UCSD-AML1 (cell line): ENCODE measurements at regions not wholly inside any gene's neighbourhood (a gene's known extent, or its start where the extent isn't known, plus 50 kb on each side); places are given as distances from the start of the nearest gene placed in this dataset.

Source experiments
- DNase-seq: peaks from one replicate; lab custom pipeline; 2025; ENCODE audit not compliant: unreplicated experiment; lab: John Stamatoyannopoulos, UW

DNA sequence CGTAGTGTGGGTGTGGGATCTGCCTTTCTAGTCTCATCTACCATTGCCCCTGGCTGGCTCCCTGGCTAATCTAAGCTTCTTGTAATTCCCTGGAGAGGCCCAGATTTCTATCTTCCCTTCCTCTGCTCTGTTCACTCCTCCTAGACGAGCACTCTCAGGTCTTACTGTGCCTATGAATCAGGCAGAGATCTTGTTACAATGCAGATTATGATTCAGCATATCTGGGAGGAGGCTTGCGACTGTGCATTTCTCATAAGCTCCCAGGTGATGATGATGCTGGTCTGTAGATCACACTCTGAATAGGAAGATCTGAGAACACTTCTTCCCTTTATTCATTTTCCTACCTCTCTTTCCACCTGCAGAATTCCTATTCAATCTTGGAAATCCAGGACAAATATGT is 200.1 kb downstream of the CBLN1 start:
- DNase-seq: no peak

DNA sequence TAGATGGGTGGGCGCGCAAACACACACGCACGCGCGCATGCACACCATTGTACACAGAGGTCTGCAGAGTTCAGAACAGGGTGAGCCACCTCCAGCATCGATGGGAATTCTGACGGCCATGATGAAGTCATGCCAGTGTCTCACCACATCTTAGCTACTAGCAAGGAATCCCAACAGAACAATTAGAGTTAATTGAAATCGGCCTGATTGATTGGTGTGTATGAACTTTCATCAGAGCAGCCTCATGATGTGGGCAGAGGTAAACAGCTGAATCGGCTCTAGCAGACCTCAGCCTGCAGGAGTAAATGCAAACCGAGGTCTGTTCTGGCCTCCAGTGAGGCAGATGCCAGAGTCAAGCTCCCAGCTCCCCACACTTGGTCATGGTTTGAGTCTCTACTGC is 200.6 kb downstream of the CBLN1 start:
- DNase-seq: no peak

DNA sequence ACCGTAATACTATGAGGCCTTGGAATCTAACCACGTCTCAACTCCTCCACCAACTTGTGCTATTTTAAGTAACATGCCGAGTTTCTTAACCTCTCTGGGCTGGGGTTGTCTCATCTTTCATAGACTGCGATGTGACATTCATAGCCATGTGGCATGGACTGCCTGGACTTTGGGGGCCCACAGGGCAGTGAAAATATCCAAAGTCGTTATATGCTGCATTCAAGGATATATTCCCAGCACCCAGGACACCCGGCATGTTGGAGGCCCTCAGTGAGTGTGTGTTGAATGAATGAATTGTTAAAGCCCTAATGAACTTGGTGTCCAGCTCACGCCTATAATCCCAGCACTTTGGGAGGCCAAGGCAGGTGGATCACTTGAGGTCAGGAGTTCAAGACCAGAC is 203.1 kb downstream of the CBLN1 start:
- DNase-seq: no peak

DNA sequence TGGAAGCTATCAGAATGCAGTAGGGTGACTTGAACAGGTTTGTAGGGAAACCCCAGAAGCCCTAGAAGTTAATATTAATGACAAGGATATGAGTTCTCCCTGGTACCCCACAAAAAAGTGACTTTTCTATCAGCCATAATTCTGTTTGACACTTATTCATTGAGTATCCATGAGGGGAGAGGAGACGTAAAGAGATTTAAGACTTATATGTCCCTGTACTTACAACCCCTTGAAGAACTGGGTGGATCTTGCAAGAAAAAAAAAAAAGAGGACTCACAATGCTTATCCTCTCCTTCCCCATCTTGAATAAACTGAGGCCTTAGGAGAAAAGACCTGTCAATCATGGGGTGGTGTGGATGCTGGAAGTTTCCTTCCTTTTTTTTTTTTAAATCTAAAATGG is 203.5 kb downstream of the CBLN1 start:
- no peak for DNase-seq

DNA sequence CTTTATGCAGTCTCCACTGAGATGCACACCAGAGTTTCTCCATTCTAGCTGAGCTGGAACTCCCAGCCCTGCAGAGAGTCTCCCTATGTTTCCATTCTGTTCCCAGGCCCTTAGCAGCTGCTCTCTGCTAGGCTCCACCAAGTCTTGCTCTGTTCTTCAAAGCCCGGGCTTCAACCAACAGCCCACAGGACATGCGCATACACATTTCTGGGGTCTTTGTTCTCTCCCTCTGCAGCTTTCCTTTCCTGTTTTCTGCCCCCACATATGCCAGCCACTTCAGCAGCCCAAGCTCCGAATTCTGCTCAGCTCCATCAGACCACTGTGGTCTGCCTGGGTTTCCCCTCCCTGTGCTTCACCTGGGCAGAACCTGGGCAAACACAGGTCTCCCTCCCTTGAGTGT is 205.9 kb downstream of the CBLN1 start:
- no peak for DNase-seq

DNA sequence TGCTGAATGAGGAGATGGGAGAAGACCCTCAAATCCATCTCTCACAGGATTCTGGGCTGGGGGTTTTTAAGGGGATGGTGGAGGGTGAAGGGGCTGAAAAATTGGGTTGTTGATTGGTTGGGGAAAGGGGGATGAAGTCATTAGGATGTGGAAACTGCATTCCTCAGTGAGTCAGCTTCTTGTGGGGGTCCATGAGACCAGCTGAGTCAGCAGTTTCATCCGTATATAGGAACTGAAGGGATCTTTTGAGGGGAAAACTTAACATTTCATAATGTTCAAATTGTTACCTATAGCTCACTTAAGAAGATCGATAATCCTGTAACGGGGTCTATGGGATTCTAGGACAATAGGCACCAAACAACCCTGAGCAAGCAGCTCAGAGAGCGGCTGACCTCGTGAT is 213.4 kb downstream of the CBLN1 start:
- DNase-seq: no peak

DNA sequence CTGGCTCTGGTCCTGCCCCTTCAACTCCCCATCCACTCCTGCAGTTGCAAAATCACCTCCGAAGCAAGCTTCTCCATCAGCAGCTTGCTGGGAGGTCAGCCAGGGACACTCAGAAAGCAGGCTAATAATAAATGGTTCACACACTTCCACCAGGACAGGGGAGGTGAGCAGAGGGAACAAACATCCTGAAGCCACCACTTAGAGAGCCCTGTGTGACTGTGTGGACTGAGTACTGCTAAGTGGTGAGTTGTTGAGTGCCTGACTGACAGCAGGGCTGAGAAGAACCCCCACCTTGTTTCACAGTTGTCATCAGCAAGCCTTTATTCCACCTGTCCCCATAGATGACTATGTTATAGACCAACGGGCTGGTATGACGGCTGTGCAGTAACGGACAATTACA is 213.9 kb downstream of the CBLN1 start:
- DNase-seq: no peak

DNA sequence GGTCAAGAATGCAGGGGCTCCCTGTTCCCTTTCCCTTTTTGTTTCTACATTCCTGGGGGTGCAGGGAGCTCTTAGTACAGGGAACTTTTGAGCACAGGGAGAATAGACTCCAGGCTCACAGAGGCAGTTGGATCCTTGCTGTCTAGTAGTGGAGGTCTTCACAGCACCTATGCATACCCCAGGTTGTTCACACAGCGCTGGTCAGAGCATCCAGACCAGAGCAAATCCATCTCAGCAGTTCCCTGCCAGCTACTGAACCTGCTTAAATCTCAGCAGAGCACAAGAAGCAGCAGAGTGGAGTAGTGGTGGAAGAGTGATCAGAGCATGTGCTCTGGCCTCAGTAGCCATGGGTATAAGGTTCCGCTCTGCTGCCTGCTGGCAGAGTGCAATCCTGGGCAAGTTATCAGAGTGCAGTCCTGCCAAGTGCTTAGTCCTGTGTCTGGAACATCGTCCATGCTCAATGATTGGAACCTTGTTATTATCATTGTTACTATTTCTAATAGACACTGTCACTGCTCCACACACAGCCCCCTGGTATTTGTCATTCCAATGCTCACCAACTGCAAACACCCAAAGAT is 220.4 kb downstream of the CBLN1 start:
- DNase-seq: no peak

DNA sequence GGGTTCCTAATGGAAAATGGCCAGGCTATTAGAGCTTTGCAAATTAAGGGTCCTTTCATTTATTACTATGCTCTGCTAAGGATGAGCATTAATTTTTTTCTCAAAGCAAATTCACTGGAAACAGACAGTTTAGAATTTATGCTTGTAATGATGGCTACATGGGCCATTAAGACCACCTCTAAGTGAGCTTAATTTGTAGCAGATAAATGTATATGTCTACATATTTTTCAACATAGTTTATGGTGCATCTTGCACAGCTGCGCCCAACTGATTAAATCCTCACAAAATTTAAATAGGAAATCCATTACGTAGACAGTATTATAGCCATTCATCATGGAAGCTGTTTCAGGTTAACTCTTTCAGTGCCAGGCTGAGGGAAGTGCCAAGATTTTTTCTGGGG is 220.9 kb downstream of the CBLN1 start:
- no peak for DNase-seq

DNA sequence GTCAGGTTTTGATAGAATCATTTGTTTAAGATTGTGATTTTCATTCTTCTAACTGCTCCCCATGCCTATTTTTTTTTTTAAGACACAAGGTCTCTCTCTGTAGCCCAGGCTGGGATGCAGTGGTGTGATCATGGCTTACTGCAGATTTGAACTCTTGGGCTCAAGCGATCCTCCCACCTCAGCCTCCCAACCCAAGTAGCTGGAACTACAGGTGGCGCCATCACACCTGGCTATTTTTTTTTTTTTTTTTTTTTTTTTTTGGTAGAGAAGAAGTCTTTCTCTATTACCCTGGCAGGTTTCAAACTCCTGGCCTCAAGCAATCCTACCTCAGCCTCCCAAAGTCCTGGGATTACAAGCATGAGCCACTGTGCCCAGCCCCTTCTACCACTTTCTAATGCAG is 223.3 kb downstream of the CBLN1 start:
- no peak for DNase-seq

DNA sequence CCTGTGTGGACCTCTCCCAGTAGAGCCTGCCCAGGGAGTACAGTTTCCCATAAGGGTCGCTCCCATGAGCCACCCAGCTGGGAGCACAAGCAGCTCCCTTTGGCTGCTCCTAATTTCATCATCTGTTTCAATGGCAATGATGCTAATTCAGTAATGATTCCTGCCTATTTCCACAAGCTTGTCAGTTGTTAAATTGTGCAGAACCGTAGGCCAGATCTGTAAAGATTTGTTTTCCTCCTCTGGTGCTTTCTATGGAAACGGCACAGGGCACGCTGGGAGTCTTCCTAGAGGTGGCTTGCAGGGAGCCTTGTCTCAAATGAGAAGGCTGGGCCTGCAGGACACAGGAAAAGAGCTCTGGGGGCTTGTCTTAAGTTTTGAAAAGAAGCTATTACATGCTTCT is 223.7 kb downstream of the CBLN1 start:
- DNase-seq: no peak

DNA sequence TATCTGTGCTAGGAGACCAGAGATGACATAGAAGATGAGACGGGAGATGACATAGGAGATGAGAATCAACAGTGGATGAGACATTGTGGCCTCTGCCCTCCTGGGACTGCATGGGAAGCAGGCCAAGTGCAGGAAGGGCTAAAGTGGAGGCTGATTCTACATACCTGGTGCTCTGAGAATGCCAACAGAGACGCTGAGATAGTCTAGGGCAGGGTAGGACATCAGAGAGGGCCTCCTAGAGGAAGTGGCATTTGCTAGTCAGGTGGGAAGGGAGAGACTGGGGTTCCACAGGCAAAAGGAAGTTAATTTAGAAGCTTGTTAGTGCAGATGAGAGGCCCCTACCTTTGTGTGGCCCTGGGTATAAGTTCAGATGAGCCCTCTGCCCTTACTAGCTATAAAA is 224.2 kb downstream of the CBLN1 start:
- DNase-seq: no peak

DNA sequence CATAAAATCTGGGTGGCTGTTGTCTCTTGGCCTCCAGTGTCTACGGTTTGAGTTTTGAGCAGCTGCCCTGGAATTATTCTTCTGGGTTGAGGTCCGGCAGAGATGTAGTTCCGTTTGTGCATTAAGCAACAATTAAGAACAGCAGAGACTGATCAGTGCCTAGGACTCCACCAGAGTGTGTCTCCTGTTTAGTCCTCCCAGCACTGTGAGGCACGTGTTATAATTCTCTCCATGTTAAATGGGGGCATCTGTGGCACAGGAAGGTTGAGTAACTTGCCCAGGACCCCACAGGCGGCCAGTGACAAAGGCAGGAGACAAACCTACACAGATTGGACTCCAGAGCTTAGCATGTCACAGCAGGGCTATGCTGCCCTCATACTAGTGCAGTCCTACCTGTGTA is 225.1 kb downstream of the CBLN1 start:
- no peak for DNase-seq

DNA sequence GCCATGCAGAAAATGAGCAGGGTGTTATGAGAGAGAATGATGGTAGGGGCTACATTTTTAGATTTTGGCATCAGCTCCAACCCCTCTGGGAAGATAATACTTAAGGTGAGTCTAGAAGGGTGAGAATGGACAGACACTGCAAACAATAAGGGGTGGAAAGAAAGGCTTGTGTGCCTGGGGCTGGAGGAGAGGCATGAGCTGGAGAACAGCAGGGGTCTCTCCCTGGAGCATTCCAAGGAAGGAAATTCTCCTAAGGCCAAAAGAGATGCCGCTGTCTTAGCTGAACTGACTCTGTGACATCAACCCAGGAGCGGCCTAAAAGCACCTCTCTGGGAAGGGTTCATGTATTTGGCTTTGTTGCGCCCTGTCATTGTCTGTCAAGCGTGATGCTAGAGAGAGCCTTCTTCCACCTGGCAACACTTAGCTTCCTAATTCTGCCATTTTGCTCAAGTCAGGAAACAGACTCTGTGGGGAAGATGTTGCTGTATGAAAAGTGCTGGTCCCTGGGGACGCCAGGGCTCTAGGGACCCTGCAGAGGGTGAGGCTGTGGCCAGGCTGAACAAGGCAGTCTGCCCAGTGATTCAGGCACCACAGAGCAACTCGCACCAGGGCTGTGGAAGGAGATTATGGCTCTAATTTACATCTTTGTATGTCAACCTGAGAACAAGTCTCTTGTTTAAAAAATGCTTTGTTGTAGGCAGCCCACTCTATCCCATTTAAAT is 225.7 kb downstream of the CBLN1 start:
- DNase-seq: no peak

DNA sequence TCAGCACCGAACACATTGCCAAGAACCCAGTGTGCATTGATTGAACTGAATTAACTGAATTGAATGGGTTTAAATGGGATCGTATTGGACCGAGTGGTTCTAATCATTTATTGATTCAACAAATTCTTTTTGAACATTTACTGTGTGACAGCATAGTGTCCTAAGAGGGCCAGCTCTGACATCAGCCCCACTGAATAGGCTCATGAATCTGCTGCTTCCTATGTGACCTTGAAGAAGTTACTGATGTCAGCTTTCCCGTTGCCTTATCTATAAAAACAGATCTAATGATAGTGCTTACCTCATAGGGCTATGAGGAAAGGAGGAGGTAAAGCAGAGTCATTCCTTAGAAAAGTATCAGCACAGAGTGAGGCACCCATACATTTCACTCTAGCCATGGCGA is 226.3 kb downstream of the CBLN1 start:
- DNase-seq: no peak

DNA sequence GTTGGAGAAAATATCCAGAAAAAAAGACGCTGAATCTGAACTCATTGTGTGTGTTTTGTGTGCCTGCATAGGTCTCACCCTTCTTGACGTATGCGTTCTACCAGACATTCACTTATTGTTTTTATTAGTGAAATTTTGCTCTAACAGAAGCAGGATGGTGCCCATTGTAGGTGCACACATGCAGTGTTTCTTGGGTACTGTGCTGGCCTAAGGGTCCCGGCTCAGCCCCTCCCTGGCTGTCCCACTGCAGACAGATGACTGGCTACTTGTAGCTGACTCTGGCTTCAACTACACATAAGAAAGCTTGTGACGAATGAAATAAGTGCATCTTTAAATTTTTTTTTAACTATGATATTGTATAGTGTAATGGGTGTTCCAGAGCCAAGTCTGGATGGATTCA is 227.0 kb downstream of the CBLN1 start:
- no peak for DNase-seq

DNA sequence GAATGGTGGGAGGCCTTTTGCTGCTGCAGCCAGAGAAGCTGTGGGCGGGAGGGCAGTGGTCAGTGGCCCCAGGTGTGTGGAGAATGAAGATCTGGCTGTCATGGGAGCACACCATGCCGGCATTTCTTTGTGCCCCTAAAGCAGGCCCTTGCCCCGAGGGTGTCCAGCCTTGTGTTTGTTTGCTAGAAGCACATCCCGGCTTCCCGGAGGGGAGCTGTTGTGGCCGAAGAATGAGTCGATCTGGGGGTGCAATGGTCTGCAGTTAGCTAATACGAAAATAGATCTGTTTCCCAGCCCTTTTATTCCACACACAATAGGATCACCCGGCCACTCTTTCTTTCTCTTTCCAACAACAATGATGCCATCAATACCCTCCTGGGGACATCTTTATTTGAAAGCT is 228.8 kb downstream of the CBLN1 start:
- no peak for DNase-seq

DNA sequence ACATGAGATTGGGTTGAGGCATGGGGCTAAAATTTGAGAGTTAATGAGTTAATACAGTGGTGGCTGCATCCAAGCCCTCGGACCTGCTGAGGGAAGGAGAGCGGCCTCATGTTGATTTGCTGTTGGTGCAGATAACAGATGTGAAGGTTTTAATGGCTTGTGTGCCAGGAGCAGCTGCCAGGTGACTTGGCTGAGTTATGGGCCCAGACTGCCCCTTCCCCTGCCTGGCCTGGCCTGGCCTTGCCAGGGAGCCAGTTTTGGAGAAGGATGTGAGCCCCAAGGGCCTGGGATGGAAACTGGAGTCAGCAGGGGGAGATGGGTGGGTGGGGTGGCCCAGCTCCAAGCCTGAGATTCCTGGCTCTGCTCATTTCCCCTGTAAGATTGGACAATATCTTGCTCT is 230.1 kb downstream of the CBLN1 start:
- no peak for DNase-seq

DNA sequence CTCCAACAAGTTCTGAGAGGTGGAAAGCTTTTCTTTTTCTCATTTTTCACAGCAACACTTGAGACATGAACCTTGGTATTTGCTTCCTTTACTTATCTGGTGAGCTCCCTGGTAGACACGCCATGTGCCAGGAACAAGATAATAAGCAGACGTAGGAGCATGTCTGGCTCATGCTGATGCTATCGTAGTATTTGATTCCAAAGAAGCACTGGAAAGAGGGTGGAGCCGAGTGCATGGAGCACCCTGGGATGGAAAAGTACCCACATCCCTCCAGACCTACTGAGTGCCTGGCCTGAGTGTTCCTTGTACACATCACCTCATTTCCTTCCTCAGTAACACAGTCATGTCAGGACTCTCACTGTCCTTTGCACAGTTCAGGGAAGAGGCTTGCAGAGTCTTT is 231.0 kb downstream of the CBLN1 start:
- DNase-seq: no peak

DNA sequence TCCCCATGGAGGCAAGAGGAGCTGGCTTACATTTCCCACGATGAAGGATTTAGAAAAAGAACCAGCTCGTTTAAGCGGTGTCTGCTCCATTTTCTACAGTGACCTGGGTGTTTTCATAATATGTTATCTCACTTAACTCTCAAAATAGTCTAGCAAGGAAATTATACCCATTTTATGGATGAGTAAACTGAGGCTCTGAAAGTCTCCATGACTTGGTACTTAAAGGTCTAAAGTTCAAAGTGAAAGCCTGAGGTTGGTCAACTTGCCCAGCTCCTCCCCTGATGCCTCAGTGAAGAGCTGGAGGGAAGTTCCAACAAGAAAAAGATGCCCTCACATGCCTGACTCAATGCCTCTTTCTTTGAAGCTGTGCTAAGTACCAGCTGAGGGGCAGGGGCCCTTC is 232.0 kb downstream of the CBLN1 start:
- no peak for DNase-seq

DNA sequence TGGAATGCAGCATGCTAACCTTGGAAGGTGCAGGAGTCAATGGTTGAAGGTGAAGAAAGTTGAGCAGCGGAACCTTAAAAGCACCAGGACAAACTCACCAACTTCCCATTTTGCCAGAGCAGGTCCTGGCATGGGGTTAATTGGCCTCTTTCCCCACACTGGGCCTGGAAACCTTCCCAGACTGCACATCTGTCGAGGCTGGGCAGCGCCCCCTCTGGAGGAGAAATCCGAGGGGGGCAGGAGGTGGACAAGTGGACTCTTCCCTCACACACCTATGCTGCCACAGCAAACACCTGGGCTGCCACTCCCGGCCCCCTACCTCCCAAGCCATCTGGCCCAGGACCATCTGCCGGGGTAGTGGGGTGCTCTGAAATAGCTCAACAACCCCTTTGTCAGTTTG is 232.4 kb downstream of the CBLN1 start:
- no peak for DNase-seq

DNA sequence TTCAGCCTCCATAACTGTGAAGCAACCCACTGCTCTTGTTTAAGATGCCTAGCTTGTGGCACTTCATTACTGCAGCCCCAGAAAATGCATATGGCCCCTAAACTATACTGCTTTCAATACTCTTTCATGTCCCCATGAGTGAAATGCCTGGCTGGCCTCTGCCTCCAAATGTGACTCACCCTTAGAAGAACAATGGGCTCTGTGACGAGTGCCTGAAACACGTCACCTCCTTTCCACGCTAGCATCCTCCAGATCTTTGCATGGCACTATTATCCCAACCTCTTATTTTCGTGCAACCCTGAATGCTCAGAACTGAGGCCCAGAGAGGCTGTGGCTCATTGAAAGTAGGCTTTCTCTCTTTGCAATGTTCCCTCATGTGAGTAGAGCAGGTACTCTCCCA is 233.1 kb downstream of the CBLN1 start:
- no peak for DNase-seq

DNA sequence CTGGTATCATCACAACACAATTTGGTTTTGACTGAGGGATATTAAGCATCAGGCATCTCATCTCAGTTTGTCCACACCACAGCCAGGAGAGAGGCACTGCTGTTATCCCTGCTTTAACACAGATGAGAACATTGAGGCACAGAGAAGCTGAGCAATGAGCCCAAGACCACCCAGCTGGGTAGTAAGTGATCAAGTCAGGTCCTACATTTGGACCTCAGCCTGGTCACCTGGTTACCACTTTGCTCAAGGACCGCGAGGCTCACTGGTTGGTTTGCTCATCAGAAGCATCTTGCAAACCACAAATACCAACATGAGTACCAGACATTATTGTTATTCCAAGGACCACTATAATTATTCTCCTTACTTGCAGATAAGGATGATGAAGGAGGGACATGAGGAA is 245.5 kb downstream of the CBLN1 start:
- DNase-seq: no peak
